IMR-90 (cell line): ENCODE measurements at regions not wholly inside any gene's neighbourhood (a gene's known extent, or its start where the extent isn't known, plus 50 kb on each side); places are given as distances from the start of the nearest gene placed in this dataset.

Experiments
- ATAC-seq: fragments of 200-7000 bp; cut with Tn5 transposase; 2 replicates; pipeline ENCODE4 v1.9.1; 2020; ENCODE audit warnings: low read depth, mild to moderate bottlenecking, moderate library complexity
- BruUV-seq: library from RNA; stranded (reverse); fragments of 400-500 nt; replicated peaks from 2 replicates; lab custom pipeline; 2021; lab: Mats Ljungman, UMichigan
- CTCF ChIA-PET: fragments of 300-600 bp; formaldehyde crosslinking; extraction: SDS; loops from one replicate; lab custom pipeline; 2021; ENCODE audit warnings: antibody characterized with exemption; lab: Yijun Ruan, JAX
- POLR2A ChIA-PET: fragments of 300-600 bp; sonication (Branson Sonifier 250); formaldehyde crosslinking; loops from one replicate; lab custom pipeline; 2022; ENCODE audit warnings: antibody characterized with exemption; ENCODE audit not compliant: unreplicated experiment; lab: Charles Lee
- DNase-seq: peaks from one replicate; pipeline ENCODE4 v3.0.0; 2013
- H2AFZ ChIP-seq: replicated peaks from 2 replicates; pipeline ENCODE3; 2013; ENCODE audit warnings: low read length, mild to moderate bottlenecking; ENCODE audit not compliant: poor library complexity
- H2AK5ac ChIP-seq: 2 replicates; pipeline ENCODE4 v1.6.1; 2013; ENCODE audit warnings: low read depth, low read length, inconsistent platforms
- H2AK9ac ChIP-seq: replicated peaks from 2 replicates; pipeline ENCODE3; 2013; ENCODE audit warnings: mild to moderate bottlenecking, low read depth, low read length, moderate library complexity; ENCODE audit not compliant: poor library complexity
- H2BK120ac ChIP-seq: 2 replicates; pipeline ENCODE4 v1.6.1; 2013; ENCODE audit warnings: low read depth, low read length, inconsistent platforms
- H2BK15ac ChIP-seq: 3 replicates; pipeline ENCODE4 v1.6.1; 2013; ENCODE audit warnings: low read depth, low read length, inconsistent platforms
- H2BK20ac ChIP-seq: 2 replicates; pipeline ENCODE4 v1.6.1; 2013; ENCODE audit warnings: low read depth, mild to moderate bottlenecking, inconsistent platforms, low read length, moderate library complexity
- H2BK5ac ChIP-seq: 2 replicates; pipeline ENCODE4 v1.6.1; 2013; ENCODE audit warnings: mild to moderate bottlenecking, low read depth, low read length, inconsistent platforms; ENCODE audit not compliant: poor library complexity, severe bottlenecking
- H3K14ac ChIP-seq: replicated peaks from 2 replicates; pipeline ENCODE4 v1.6.1; 2013; ENCODE audit warnings: low read depth, low read length, inconsistent platforms
- H3K18ac ChIP-seq: 2 replicates; pipeline ENCODE4 v1.6.1; 2013; ENCODE audit warnings: low read depth, low read length, control low read depth
- H3K23ac ChIP-seq: 2 replicates; pipeline ENCODE4 v1.6.1; 2013; ENCODE audit warnings: low read depth, low read length, inconsistent platforms
- H3K27ac ChIP-seq: 2 replicates; pipeline ENCODE4 v1.5.1; 2013; ENCODE audit warnings: mild to moderate bottlenecking, control low read depth, low read length; ENCODE audit not compliant: insufficient read depth
- H3K27me3 ChIP-seq: 2 replicates; pipeline ENCODE4 v1.6.1; 2013; ENCODE audit warnings: low read length; ENCODE audit not compliant: control insufficient read depth, insufficient read depth
- H3K36me3 ChIP-seq: 2 replicates; pipeline ENCODE4 v1.6.1; 2013; ENCODE audit warnings: low read length, mixed read lengths; ENCODE audit not compliant: control insufficient read depth, insufficient read depth
- H3K4ac ChIP-seq: 2 replicates; pipeline ENCODE4 v1.6.1; 2013; ENCODE audit warnings: low read depth, low read length, inconsistent platforms
- H3K4me1 ChIP-seq: 2 replicates; pipeline ENCODE4 v1.6.1; 2013; ENCODE audit warnings: low read length, mixed read lengths; ENCODE audit not compliant: control insufficient read depth, insufficient read depth
- H3K4me2 ChIP-seq: 2 replicates; pipeline ENCODE4 v1.6.1; 2013; ENCODE audit warnings: low read depth, mild to moderate bottlenecking, control low read depth, low read length, moderate library complexity
- H3K4me3 ChIP-seq: 2 replicates; pipeline ENCODE4 v1.5.1; 2013; ENCODE audit warnings: low read depth, mild to moderate bottlenecking, control low read depth, low read length, moderate library complexity; ENCODE audit not compliant: insufficient read depth
- H3K56ac ChIP-seq: 2 replicates; pipeline ENCODE4 v1.6.1; 2013; ENCODE audit warnings: low read length, inconsistent platforms; ENCODE audit not compliant: insufficient read depth; ENCODE audit errors: extremely low read depth
- H3K79me1 ChIP-seq, 2 experiments: 2 replicates each; pipeline ENCODE4 v1.6.1; 2013; ENCODE audit warnings: low read length in 2 of 2, inconsistent platforms in 1 of 2, low read depth in 1 of 2
- H3K9ac ChIP-seq: 2 replicates; pipeline ENCODE4 v1.6.1; 2013; ENCODE audit warnings: low read depth, low read length, control low read depth
- H3K9me1 ChIP-seq: 2 replicates; pipeline ENCODE4 v1.6.1; 2013; ENCODE audit warnings: low read length, inconsistent platforms; ENCODE audit not compliant: insufficient read depth
- H3K9me3 ChIP-seq: 2 replicates; pipeline ENCODE4 v1.6.1; 2013; ENCODE audit warnings: low read length; ENCODE audit not compliant: control insufficient read depth, insufficient read depth
- H4K20me1 ChIP-seq: 2 replicates; pipeline ENCODE4 v1.6.1; 2013; ENCODE audit warnings: low read length, inconsistent platforms; ENCODE audit not compliant: insufficient read depth
- H4K5ac ChIP-seq: 2 replicates; pipeline ENCODE4 v1.6.1; 2013; ENCODE audit warnings: mild to moderate bottlenecking, low read depth, low read length, control low read depth
- H4K8ac ChIP-seq, 2 experiments: 2 replicates each; pipeline ENCODE4 v1.6.1; 2013; ENCODE audit warnings: low read depth in 2 of 2, low read length in 2 of 2, control low read depth in 1 of 2, inconsistent platforms in 1 of 2
- H4K91ac ChIP-seq: 2 replicates; pipeline ENCODE4 v1.6.1; 2013; ENCODE audit warnings: low read depth, low read length, inconsistent platforms; ENCODE audit not compliant: insufficient read depth
- BHLHE40 ChIP-seq: fragments of 150-350 bp; IDR thresholded peaks from 2 replicates; pipeline ENCODE4 v1.6.1; 2016; ENCODE audit warnings: mild to moderate bottlenecking, low read depth, low read length
- CEBPB ChIP-seq: IDR thresholded peaks from 2 replicates; pipeline ENCODE4 v1.6.1; 2012; ENCODE audit warnings: low read depth, low read length, improper control_type of control experiment
- CHD1 ChIP-seq: IDR thresholded peaks from 2 replicates; pipeline ENCODE4 v1.6.1; 2012; ENCODE audit warnings: low read depth, low read length, improper control_type of control experiment
- ELK1 ChIP-seq: fragments of 150-350 bp; IDR thresholded peaks from 2 replicates; pipeline ENCODE4 v1.6.1; 2016; ENCODE audit warnings: low read depth, mild to moderate bottlenecking, low read length, moderate library complexity, borderline replicate concordance
- MAFK ChIP-seq: IDR thresholded peaks from 2 replicates; pipeline ENCODE4 v1.6.1; 2012; ENCODE audit warnings: low read depth, low read length, improper control_type of control experiment
- NFE2L2 ChIP-seq: fragments of 150-350 bp; IDR thresholded peaks from 2 replicates; pipeline ENCODE4 v1.6.1; 2016; ENCODE audit warnings: low read depth, mild to moderate bottlenecking, low read length
- RAD21 ChIP-seq: IDR thresholded peaks from 2 replicates; pipeline ENCODE4 v1.6.1; 2012; ENCODE audit warnings: low read length, improper control_type of control experiment
- RCOR1 ChIP-seq: IDR thresholded peaks from 2 replicates; pipeline ENCODE4 v1.6.1; 2012; ENCODE audit warnings: mild to moderate bottlenecking, low read length, improper control_type of control experiment; ENCODE audit not compliant: insufficient replicate concordance
- WGBS, 2 experiments: methylation state at CpG; one replicate each; pipeline versions ENCODE4 v1.1.5 to v1.1.7; 2013; ENCODE audit warnings: missing lambda C conversion rate in 2 of 2; ENCODE audit not compliant: insufficient read length in 1 of 2; ENCODE audit errors: extremely low coverage in 2 of 2; 5-methylcytosine and 5-hydroxymethylcytosine counted together
- dilution Hi-C: fragments of 300-500 bp; cut with HindIII; formaldehyde crosslinking; loops from one replicate; pipeline ENCODE4 v1.14.3; 2018; ENCODE audit warnings: low sequenced_read_pairs; ENCODE audit not compliant: unreplicated experiment
- in situ Hi-C: fragments of 300-500 bp; cut with MboI; formaldehyde crosslinking; loops from 3 replicates; pipeline ENCODE4 v1.14.3; 2019; ENCODE audit warnings: low sequenced_read_pairs, inconsistent platforms, mixed read lengths
- intact Hi-C: fragments of 100-400 bp; cut with micrococcal nuclease; formaldehyde crosslinking; loops from 2 replicates; pipeline ENCODE4 v1.10.0; 2022

DNA sequence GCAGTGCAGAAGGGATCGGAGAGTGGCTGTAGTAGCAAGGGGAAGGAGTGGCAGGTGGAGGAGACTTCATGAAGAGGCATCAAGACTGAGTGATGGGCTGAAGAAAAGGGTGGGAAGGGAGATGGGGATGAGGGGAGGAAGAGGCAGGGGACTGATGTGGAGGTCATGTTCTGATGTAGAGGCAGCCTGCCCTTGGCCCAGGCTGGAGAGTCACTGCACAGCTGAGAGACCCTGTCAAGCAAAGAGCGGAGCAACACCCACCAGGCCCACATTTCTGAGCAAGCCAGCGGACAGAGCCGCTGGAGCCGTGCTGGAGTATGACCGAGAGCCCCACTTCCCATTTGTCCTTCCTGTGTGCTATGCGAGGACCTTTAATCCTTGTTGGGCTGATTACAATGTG, 501.6 kb upstream of the MKI67 start:
- CTCF ChIA-PET = no interaction called here

More for the DNA sequence above, 501.6 kb upstream of the MKI67 start:
- TF ChIP-seq ELK1 (no peak), CHD1 (no peak), CEBPB (no peak), RCOR1 (no peak), MAFK (no peak), BHLHE40 (no peak), NFE2L2 (no peak), RAD21 (no peak)
- H3K4me2 ChIP-seq = no peak overlapping the region
- H4K20me1 ChIP-seq = no peaks in the 10 kb centered on the region
- no peak overlapping the region for H3K14ac ChIP-seq
- no peak overlapping the region for H3K9ac ChIP-seq
- no peak overlapping the region for H4K91ac ChIP-seq
- dilution Hi-C loops (no loop called here), intact Hi-C loops (no loop called here), in situ Hi-C loops (no loop called here)
- no peak overlapping the region for H2BK5ac ChIP-seq
- BruUV-seq = no TSS peak
- no peak overlapping the region for H2BK120ac ChIP-seq
- H3K36me3 ChIP-seq = no peaks in the 10 kb centered on the region
- H3K27ac ChIP-seq = no peak overlapping the region
- H2AFZ ChIP-seq = no peak overlapping the region
- no peak overlapping the region for H2BK20ac ChIP-seq
- POLR2A ChIA-PET = no interaction called here
- H3K23ac ChIP-seq = no peak overlapping the region
- no peak for ATAC-seq
- H3K27me3 ChIP-seq = no peaks in the 10 kb centered on the region
- H4K5ac ChIP-seq = no peak overlapping the region
- no peak overlapping the region for H2AK9ac ChIP-seq
- H3K4ac ChIP-seq = no peak overlapping the region
- no peak overlapping the region for H3K4me3 ChIP-seq
- H4K8ac ChIP-seq = no peak overlapping the region
- H2BK15ac ChIP-seq = no peak overlapping the region
- H3K79me1 ChIP-seq = no peaks in the 10 kb centered on the region
- no peak overlapping the region for H2AK5ac ChIP-seq
- H3K9me1 ChIP-seq = no peaks in the 10 kb centered on the region
- H3K56ac ChIP-seq = no peak overlapping the region
- 78% methylated on average over 1 of the region's 7 CpGs; no CpG with 5 or more reads in 1 of the 2 experiments for WGBS, 2 experiments
- H3K9me3 ChIP-seq = peaks cover 43% of the 10 kb centered on the region
- H3K4me1 ChIP-seq = no peaks in the 10 kb centered on the region
- H3K18ac ChIP-seq = no peak overlapping the region
- no peak for DNase-seq
